HCT116 (cell line): ENCODE measurements at regions not wholly inside any gene's neighbourhood (a gene's known extent, or its start where the extent isn't known, plus 50 kb on each side); places are given as distances from the start of the nearest gene placed in this dataset.

ENCODE experiments used
- ATAC-seq: fragments of 200-7000 bp; cut with Tn5 transposase; 2 replicates; pipeline ENCODE4 v1.9.1; 2020; ENCODE audit warnings: mild to moderate bottlenecking, moderate library complexity
- BruUV-seq: library from RNA; stranded (reverse); fragments of 400-500 nt; replicated peaks from 2 replicates; lab custom pipeline; 2021; lab: Mats Ljungman, UMichigan
- CTCF ChIA-PET: fragments of 300-600 bp; sonication (Branson Sonifier 250); formaldehyde crosslinking; loops from one replicate; lab custom pipeline; 2021; ENCODE audit warnings: antibody characterized with exemption; lab: Charles Lee
- POLR2A ChIA-PET: fragments of 300-600, 350-600 bp; sonication (Branson Sonifier 250); formaldehyde crosslinking; loops from one replicate; lab custom pipeline; 2021; ENCODE audit warnings: antibody characterized with exemption; lab: Charles Lee
- RAD21 ChIA-PET, 2 experiments: fragments of 300-600 bp; sonication (Branson Sonifier 250); formaldehyde crosslinking; loops; one replicate each; lab custom pipeline; 2023; ENCODE audit warnings: low total read pairs in 2 of 2; ENCODE audit not compliant: uncharacterized antibody in 2 of 2, unreplicated experiment in 2 of 2, low non-redundant PET in 1 of 2; lab: Charles Lee
- DNase-seq: peaks from one replicate; pipeline ENCODE4 v3.0.0-alpha.2; 2010; ENCODE audit warnings: low read depth, low spot score
- H2AFZ ChIP-seq: fragments of 200-600 bp; shearing (Covaris generic), sonication (generic); 2 replicates; pipeline ENCODE4 v1.6.1; 2017; ENCODE audit warnings: low read depth, mixed run types, mixed read lengths, antibody characterized with exemption, low read length; ENCODE audit not compliant: poor library complexity, severe bottlenecking
- H3K27ac ChIP-seq: 2 replicates; pipeline ENCODE4 v1.5.1; 2012; ENCODE audit warnings: low read depth, low read length
- H3K27me3 ChIP-seq: fragments of 200-600 bp; sonication (generic); 2 replicates; pipeline ENCODE4 v1.6.1; 2016; ENCODE audit warnings: mixed run types, low read length, mixed read lengths; ENCODE audit not compliant: insufficient read depth
- H3K36me3 ChIP-seq, 2 experiments: fragments of 200-500 bp in 1 of 2; fragments of 200-600 bp in 1 of 2; sonication (Bioruptor generic) in 1 of 2; sonication (generic) in 1 of 2; 2 replicates each; pipeline versions ENCODE4 v1.5.1 to v1.6.1; 2014 to 2016; ENCODE audit warnings: low read length in 2 of 2, inconsistent platforms in 1 of 2, mixed read lengths in 1 of 2, mixed run types in 1 of 2; ENCODE audit not compliant: insufficient read depth in 2 of 2, control insufficient read depth in 1 of 2
- H3K4me1 ChIP-seq, 2 experiments: fragments of 200-600 bp in 1 of 2; sonication (generic) in 1 of 2; 2 replicates each; pipeline versions ENCODE4 v1.5.1 to v1.6.1; 2012 to 2017; ENCODE audit warnings: low read length in 2 of 2, inconsistent platforms in 1 of 2, mild to moderate bottlenecking in 1 of 2, mixed read lengths in 1 of 2, mixed run types in 1 of 2, moderate library complexity in 1 of 2; ENCODE audit not compliant: insufficient read depth in 2 of 2, control insufficient read depth in 1 of 2
- H3K4me2 ChIP-seq: fragments of 200-600 bp; sonication (generic); 2 replicates; pipeline ENCODE4 v1.6.1; 2017; ENCODE audit warnings: mixed run types, low read length, mixed read lengths
- H3K4me3 ChIP-seq, 2 experiments: fragments of 200-600 bp in 1 of 2; sonication (generic) in 1 of 2; replicated peaks in 1 of 2; 2 replicates each; pipeline ENCODE4 v1.5.1; 2011 to 2016; ENCODE audit warnings: low read length in 2 of 2, control low read depth in 1 of 2, low read depth in 1 of 2, mild to moderate bottlenecking in 1 of 2, mixed read lengths in 1 of 2, mixed run types in 1 of 2
- H3K79me2 ChIP-seq: fragments of 200-600 bp; sonication (generic); 2 replicates; pipeline ENCODE4 v1.6.1; 2017; ENCODE audit warnings: mild to moderate bottlenecking, mixed run types, low read length, moderate library complexity, mixed read lengths; ENCODE audit not compliant: insufficient read depth
- H3K9ac ChIP-seq: fragments of 200-600 bp; sonication (generic); 2 replicates; pipeline ENCODE4 v1.6.1; 2016; ENCODE audit warnings: low read length, mixed read lengths
- H3K9me2 ChIP-seq: fragments of 200-600 bp; sonication (generic), shearing (Covaris generic); 2 replicates; pipeline ENCODE4 v1.6.1; 2017; ENCODE audit warnings: mixed run types, mild to moderate bottlenecking, moderate library complexity; ENCODE audit not compliant: insufficient read depth
- H3K9me3 ChIP-seq, 2 experiments: fragments of 200-500 bp in 1 of 2; fragments of 200-600 bp in 1 of 2; sonication (Bioruptor generic) in 1 of 2; sonication (generic) in 1 of 2; 2 replicates each; pipeline ENCODE4 v1.6.1; 2014 to 2017; ENCODE audit warnings: low read length in 2 of 2, mixed read lengths in 2 of 2, inconsistent platforms in 1 of 2, low read depth in 1 of 2, mild to moderate bottlenecking in 1 of 2, mixed run types in 1 of 2, moderate library complexity in 1 of 2; ENCODE audit not compliant: control insufficient read depth in 1 of 2, insufficient read depth in 1 of 2
- H4K20me1 ChIP-seq: fragments of 200-600 bp; sonication (generic), shearing (Covaris generic); 2 replicates; pipeline ENCODE4 v1.6.1; 2017; ENCODE audit warnings: mixed run types, mild to moderate bottlenecking, moderate library complexity; ENCODE audit not compliant: insufficient read depth
- ATF3 ChIP-seq: IDR thresholded peaks from 2 replicates; pipeline ENCODE4 v1.6.1; 2012
- CBX3 ChIP-seq: IDR thresholded peaks from 2 replicates; pipeline ENCODE4 v1.6.1; 2012; ENCODE audit warnings: low read depth
- CEBPB ChIP-seq: IDR thresholded peaks from 2 replicates; pipeline ENCODE4 v1.6.1; 2012; ENCODE audit warnings: low read depth
- CTCF ChIP-seq, 3 experiments: fragments of 200-600 bp in 1 of 3; sonication (generic) in 1 of 3; IDR thresholded peaks in 2 of 3; conservative IDR thresholded peaks in 1 of 3; 2 replicates each; pipeline ENCODE4 v1.5.1; 2012 to 2017; ENCODE audit warnings: low read depth in 2 of 3, low read length in 2 of 3, antibody characterized with exemption in 1 of 3, borderline replicate concordance in 1 of 3, control low read depth in 1 of 3, mild to moderate bottlenecking in 1 of 3, mixed read lengths in 1 of 3, mixed run types in 1 of 3, moderate library complexity in 1 of 3; ENCODE audit not compliant: insufficient read depth in 1 of 3
- EGR1 ChIP-seq: IDR thresholded peaks from 2 replicates; pipeline ENCODE4 v1.6.1; 2012; ENCODE audit warnings: low read depth
- ELF1 ChIP-seq: IDR thresholded peaks from 2 replicates; pipeline ENCODE4 v1.6.1; 2012; ENCODE audit warnings: low read depth, borderline replicate concordance
- EZH2 ChIP-seq: fragments of 200-600 bp; sonication (generic); IDR thresholded peaks from 2 replicates; pipeline ENCODE4 v1.6.1; 2017; ENCODE audit warnings: antibody characterized with exemption, mixed run types
- JUND ChIP-seq: IDR thresholded peaks from 2 replicates; pipeline ENCODE4 v1.6.1; 2012
- MAX ChIP-seq: IDR thresholded peaks from 2 replicates; pipeline ENCODE4 v1.6.1; 2012
- POLR2AphosphoS5 ChIP-seq: IDR thresholded peaks from 2 replicates; pipeline ENCODE4 v1.6.1; 2011; ENCODE audit warnings: mild to moderate bottlenecking, low read depth, low read length, moderate library complexity
- RAD21 ChIP-seq: IDR thresholded peaks from 2 replicates; pipeline ENCODE4 v1.6.1; 2012; ENCODE audit warnings: low read depth, mild to moderate bottlenecking
- SIN3A ChIP-seq: IDR thresholded peaks from 2 replicates; pipeline ENCODE4 v1.6.1; 2012; ENCODE audit warnings: low read depth
- SRF ChIP-seq: IDR thresholded peaks from 2 replicates; pipeline ENCODE4 v1.6.1; 2012; ENCODE audit warnings: low read depth
- YY1 ChIP-seq: IDR thresholded peaks from 2 replicates; pipeline ENCODE4 v1.6.1; 2011; ENCODE audit warnings: low read length, low read depth, moderate library complexity, mild to moderate bottlenecking; ENCODE audit not compliant: insufficient replicate concordance; ENCODE audit errors: extremely low read depth
- ZBTB33 ChIP-seq: IDR thresholded peaks from 2 replicates; pipeline ENCODE4 v1.6.1; 2011; ENCODE audit warnings: mild to moderate bottlenecking, low read length, moderate library complexity; ENCODE audit not compliant: insufficient replicate concordance; ENCODE audit errors: extremely low read depth
- ZFX ChIP-seq: fragments of 450-650 bp; IDR thresholded peaks from 2 replicates; pipeline ENCODE4 v1.6.1; 2017
- intact Hi-C: fragments of 100-400 bp; cut with micrococcal nuclease; formaldehyde crosslinking; loops from 2 replicates; pipeline ENCODE4 v1.10.0; 2022

GRCh38 chr2:14127765-14128164 lies 504.8 kb upstream of the LRATD1 start:
- intact Hi-C loops: no loop called here
- no peaks in the 10 kb centered on the region for H3K36me3 ChIP-seq
- H3K9me3 ChIP-seq: peaks cover 8 to 14% of the 10 kb centered on the region in 2 experiments; a peak in 2 of 4 replicates
- DNase-seq (no peak), ATAC-seq (no peak)
- H3K79me2 ChIP-seq: no peaks in the 10 kb centered on the region
- H3K4me3 ChIP-seq: no peak overlapping the region
- no peaks in the 10 kb centered on the region for H3K27me3 ChIP-seq
- H2AFZ ChIP-seq: no peak overlapping the region
- no peak overlapping the region for H3K27ac ChIP-seq
- ChIA-PET POLR2A (no interaction called here), RAD21 (no interaction called here), CTCF (no interaction called here)
- no peak overlapping the region for H3K9ac ChIP-seq
- H3K4me1 ChIP-seq: no peaks in the 10 kb centered on the region
- no peak overlapping the region for H3K4me2 ChIP-seq
- H4K20me1 ChIP-seq: no peaks in the 10 kb centered on the region
- BruUV-seq: no TSS peak
- no peaks in the 10 kb centered on the region for H3K9me2 ChIP-seq
- TF ChIP-seq JUND: no peak
- TF ChIP-seq ATF3: no peak
- TF ChIP-seq SRF: no peak
- TF ChIP-seq ELF1: no peak
- no peak for TF ChIP-seq ZBTB33
- no peak for TF ChIP-seq CTCF (IDR thresholded peaks at IDR 0.05 in 2 of 3, conservative IDR thresholded peaks at IDR 0.05 in 1 of 3; ENCODE audit: borderline replicate concordance in 1 of 3, insufficient read depth in 1 of 3, low read depth in 2 of 3, low read length in 2 of 3)
- no peak for TF ChIP-seq RAD21
- no peak for TF ChIP-seq ZFX
- no peak for TF ChIP-seq CBX3
- no peak for TF ChIP-seq EZH2
- no peak for TF ChIP-seq YY1
- no peak for TF ChIP-seq MAX
- no peak for TF ChIP-seq POLR2AphosphoS5
- TF ChIP-seq SIN3A: no peak
- TF ChIP-seq EGR1: no peak
- TF ChIP-seq CEBPB: no peak
